Testis (tissue), 2 donors: ENCODE measurements at regions not wholly inside any gene's neighbourhood (a gene's known extent, or its start where the extent isn't known, plus 50 kb on each side); places are given as distances from the start of the nearest gene placed in this dataset.

Experiments used
- POLR2A ChIP-seq: fragments of 450-650 bp; IDR thresholded peaks from one replicate; pipeline ENCODE4 v1.6.1; 2017; ENCODE audit warnings: antibody characterized with exemption, mild to moderate bottlenecking, moderate library complexity
- TF ChIP-seq, protein P1 (sequence below), 3 experiments: fragments of 450-650 bp in 2 of 3; fragments of 200-600 bp in 1 of 3; sonication (generic) in 1 of 3; IDR thresholded peaks; one replicate each; pipeline ENCODE4 v1.5.1; 2016 to 2019; ENCODE audit warnings: antibody characterized with exemption in 3 of 3, mild to moderate bottlenecking in 2 of 3, moderate library complexity in 1 of 3

DNA sequence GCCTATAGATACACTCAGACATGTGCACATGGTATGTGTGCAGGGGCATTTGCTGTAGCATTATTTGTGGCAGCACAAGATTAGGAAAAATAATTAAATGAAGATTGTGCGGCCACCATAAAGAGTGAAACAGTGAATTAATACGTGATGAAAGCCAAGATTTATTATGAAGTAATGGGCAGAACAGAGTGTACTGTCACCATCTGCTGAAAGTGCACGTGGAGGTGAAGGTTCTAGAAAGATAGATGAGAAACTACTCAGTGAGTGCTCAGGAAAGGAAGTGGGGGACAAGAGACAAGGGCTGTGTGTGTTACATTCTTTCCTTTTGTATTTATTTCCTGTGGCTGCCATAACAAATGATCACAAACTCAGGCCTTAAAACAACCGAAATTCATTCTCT, 246.1 kb upstream of the ATP10A start:
- TF ChIP-seq, protein P1, sequence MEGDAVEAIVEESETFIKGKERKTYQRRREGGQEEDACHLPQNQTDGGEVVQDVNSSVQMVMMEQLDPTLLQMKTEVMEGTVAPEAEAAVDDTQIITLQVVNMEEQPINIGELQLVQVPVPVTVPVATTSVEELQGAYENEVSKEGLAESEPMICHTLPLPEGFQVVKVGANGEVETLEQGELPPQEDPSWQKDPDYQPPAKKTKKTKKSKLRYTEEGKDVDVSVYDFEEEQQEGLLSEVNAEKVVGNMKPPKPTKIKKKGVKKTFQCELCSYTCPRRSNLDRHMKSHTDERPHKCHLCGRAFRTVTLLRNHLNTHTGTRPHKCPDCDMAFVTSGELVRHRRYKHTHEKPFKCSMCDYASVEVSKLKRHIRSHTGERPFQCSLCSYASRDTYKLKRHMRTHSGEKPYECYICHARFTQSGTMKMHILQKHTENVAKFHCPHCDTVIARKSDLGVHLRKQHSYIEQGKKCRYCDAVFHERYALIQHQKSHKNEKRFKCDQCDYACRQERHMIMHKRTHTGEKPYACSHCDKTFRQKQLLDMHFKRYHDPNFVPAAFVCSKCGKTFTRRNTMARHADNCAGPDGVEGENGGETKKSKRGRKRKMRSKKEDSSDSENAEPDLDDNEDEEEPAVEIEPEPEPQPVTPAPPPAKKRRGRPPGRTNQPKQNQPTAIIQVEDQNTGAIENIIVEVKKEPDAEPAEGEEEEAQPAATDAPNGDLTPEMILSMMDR (IDR thresholded peaks at IDR 0.05) = no peak
- TF ChIP-seq POLR2A = no peak
